ENCODE measurements at regions not wholly inside any gene's neighbourhood (a gene's known extent, or its start where the extent isn't known, plus 50 kb on each side); places are given as distances from the start of the nearest gene placed in this dataset.

- no peak for DNase-seq
These were observed 1331.2 kb upstream of the GBE1 start for GRCh38 chr3:83092521-83093221.

GRCh38 chr3:83076041-83076440 is 1314.6 kb upstream of the GBE1 start:
- no peak for DNase-seq

- DNase-seq: no peak
These were observed 1313.0 kb upstream of the GBE1 start for GRCh38 chr3:83074485-83074884.

- no peak for DNase-seq
These were observed 1304.5 kb upstream of the GBE1 start for GRCh38 chr3:83065851-83066460.

- no peak for DNase-seq
These were observed 1302.0 kb upstream of the GBE1 start for GRCh38 chr3:83063446-83063845.

GRCh38 chr3:83048556-83048955 is 1287.1 kb upstream of the GBE1 start:
- no peak for DNase-seq

- no peak for DNase-seq
These were observed 1278.0 kb upstream of the GBE1 start for GRCh38 chr3:83039422-83039821.

GRCh38 chr3:83035704-83036010 is 1274.2 kb upstream of the GBE1 start:
- DNase-seq: no peak

GRCh38 chr3:83034806-83035703 is 1273.6 kb upstream of the GBE1 start:
- DNase-seq: no peak

- DNase-seq: no peak
These were observed 1271.7 kb upstream of the GBE1 start for GRCh38 chr3:83033133-83033532.

- DNase-seq: no peak
These were observed 1261.6 kb upstream of the GBE1 start for GRCh38 chr3:83023086-83023485.

- DNase-seq: peak; percentile 11
These were observed 1250.0 kb upstream of the GBE1 start for GRCh38 chr3:83011481-83011880.

GRCh38 chr3:83003917-83004316 is 1242.5 kb upstream of the GBE1 start:
- DNase-seq: peak; percentile 1

- DNase-seq: no peak
These were observed 1241.5 kb upstream of the GBE1 start for GRCh38 chr3:83002869-83003445.

- DNase-seq: no peak
These were observed 1238.3 kb upstream of the GBE1 start for GRCh38 chr3:82999777-83000176.

GRCh38 chr3:82978368-82978767 is 1216.9 kb upstream of the GBE1 start:
- no peak for DNase-seq

GRCh38 chr3:82977871-82978270 is 1216.4 kb upstream of the GBE1 start:
- DNase-seq: no peak

- DNase-seq: no peak
These were observed 1212.3 kb upstream of the GBE1 start for GRCh38 chr3:82973791-82974190.

- no peak for DNase-seq
These were observed 1198.9 kb upstream of the GBE1 start for GRCh38 chr3:82960379-82960778.

GRCh38 chr3:82957696-82958095 is 1196.3 kb upstream of the GBE1 start:
- DNase-seq: no peak

- no peak for DNase-seq
These were observed 1195.6 kb upstream of the GBE1 start for GRCh38 chr3:82957079-82957478.

- DNase-seq: no peak
These were observed 1193.0 kb upstream of the GBE1 start for GRCh38 chr3:82954486-82954885.

GRCh38 chr3:82942041-82942440 is 1180.6 kb upstream of the GBE1 start:
- no peak for DNase-seq
